ENCODE measurements at regions not wholly inside any gene's neighbourhood (a gene's known extent, or its start where the extent isn't known, plus 50 kb on each side); places are given as distances from the start of the nearest gene placed in this dataset.

- no peak overlapping the region for H3K4me3 ChIP-seq (ENCODE audit: severe bottlenecking)
- H3K9me3 ChIP-seq (ENCODE audit: severe bottlenecking) = no peaks in the 10 kb centered on the region
- ATAC-seq (ENCODE audit: low read depth) = no peak
- no peak for TF ChIP-seq CTCF (IDR thresholded peaks at IDR 0.05; ENCODE audit: poor library complexity, severe bottlenecking)
- DNase-seq (ENCODE audit: low spot score) = no peak
- H3K4me1 ChIP-seq (ENCODE audit: insufficient read depth, poor library complexity, severe bottlenecking) = no peaks in the 10 kb centered on the region
- H3K27me3 ChIP-seq (ENCODE audit: insufficient read depth, poor library complexity, severe bottlenecking) = no peaks in the 10 kb centered on the region
- H3K36me3 ChIP-seq (ENCODE audit: low read depth) = no peaks in the 10 kb centered on the region
- no peak overlapping the region for H3K27ac ChIP-seq (ENCODE audit: poor library complexity, severe bottlenecking)
Measured at GRCh38 chr3:140827894-140828293, 113.7 kb upstream of the SLC25A36 start.

- Histone ChIP-seq H3K36me3 (ENCODE audit: low read depth) (no peaks in the 10 kb centered on the region), H3K27me3 (ENCODE audit: insufficient read depth, poor library complexity, severe bottlenecking) (no peaks in the 10 kb centered on the region), H3K4me1 (ENCODE audit: insufficient read depth, poor library complexity, severe bottlenecking) (no peaks in the 10 kb centered on the region), H3K27ac (ENCODE audit: poor library complexity, severe bottlenecking) (no peak overlapping the region), H3K9me3 (ENCODE audit: severe bottlenecking) (no peaks in the 10 kb centered on the region), H3K4me3 (ENCODE audit: severe bottlenecking) (no peak overlapping the region)
- TF ChIP-seq CTCF (IDR thresholded peaks at IDR 0.05; ENCODE audit: poor library complexity, severe bottlenecking) = no peak
- DNase-seq (ENCODE audit: low spot score) (no peak), ATAC-seq (ENCODE audit: low read depth) (no peak)
Measured at GRCh38 chr3:140828585-140828984, 113.1 kb upstream of the SLC25A36 start.

- H3K27ac ChIP-seq (ENCODE audit: poor library complexity, severe bottlenecking) = no peak overlapping the region
- TF ChIP-seq CTCF (IDR thresholded peaks at IDR 0.05; ENCODE audit: poor library complexity, severe bottlenecking) = no peak
- DNase-seq (ENCODE audit: low spot score) (no peak), ATAC-seq (ENCODE audit: low read depth) (no peak)
- no peak overlapping the region for H3K4me3 ChIP-seq (ENCODE audit: severe bottlenecking)
- no peaks in the 10 kb centered on the region for H3K27me3 ChIP-seq (ENCODE audit: insufficient read depth, poor library complexity, severe bottlenecking)
- H3K4me1 ChIP-seq (ENCODE audit: insufficient read depth, poor library complexity, severe bottlenecking) = no peaks in the 10 kb centered on the region
- no peaks in the 10 kb centered on the region for H3K9me3 ChIP-seq (ENCODE audit: severe bottlenecking)
- H3K36me3 ChIP-seq (ENCODE audit: low read depth) = no peaks in the 10 kb centered on the region
Measured at GRCh38 chr3:140829796-140830195, 111.8 kb upstream of the SLC25A36 start.

- no peak for DNase-seq (ENCODE audit: low spot score)
- H3K4me3 ChIP-seq (ENCODE audit: severe bottlenecking) = no peak overlapping the region
- H3K4me1 ChIP-seq (ENCODE audit: insufficient read depth, poor library complexity, severe bottlenecking) = no peaks in the 10 kb centered on the region
- no peak overlapping the region for H3K27ac ChIP-seq (ENCODE audit: poor library complexity, severe bottlenecking)
- no peak for ATAC-seq (ENCODE audit: low read depth)
- no peaks in the 10 kb centered on the region for H3K9me3 ChIP-seq (ENCODE audit: severe bottlenecking)
- H3K36me3 ChIP-seq (ENCODE audit: low read depth) = no peaks in the 10 kb centered on the region
- TF ChIP-seq CTCF (IDR thresholded peaks at IDR 0.05; ENCODE audit: poor library complexity, severe bottlenecking) = no peak
- no peaks in the 10 kb centered on the region for H3K27me3 ChIP-seq (ENCODE audit: insufficient read depth, poor library complexity, severe bottlenecking)
Measured at GRCh38 chr3:140830391-140830790, 111.2 kb upstream of the SLC25A36 start.

GRCh38 chr3:140832883-140833282 lies 108.8 kb upstream of the SLC25A36 start:
- no peaks in the 10 kb centered on the region for H3K27me3 ChIP-seq (ENCODE audit: insufficient read depth, poor library complexity, severe bottlenecking)
- no peak overlapping the region for H3K4me3 ChIP-seq (ENCODE audit: severe bottlenecking)
- no peak for ATAC-seq (ENCODE audit: low read depth)
- no peak for TF ChIP-seq CTCF (IDR thresholded peaks at IDR 0.05; ENCODE audit: poor library complexity, severe bottlenecking)
- no peak for DNase-seq (ENCODE audit: low spot score)
- no peaks in the 10 kb centered on the region for H3K36me3 ChIP-seq (ENCODE audit: low read depth)
- H3K4me1 ChIP-seq (ENCODE audit: insufficient read depth, poor library complexity, severe bottlenecking) = no peaks in the 10 kb centered on the region
- H3K9me3 ChIP-seq (ENCODE audit: severe bottlenecking) = no peaks in the 10 kb centered on the region
- no peak overlapping the region for H3K27ac ChIP-seq (ENCODE audit: poor library complexity, severe bottlenecking)
